ENCODE measurements at regions not wholly inside any gene's neighbourhood (a gene's known extent, or its start where the extent isn't known, plus 50 kb on each side); places are given as distances from the start of the nearest gene placed in this dataset.

DNA sequence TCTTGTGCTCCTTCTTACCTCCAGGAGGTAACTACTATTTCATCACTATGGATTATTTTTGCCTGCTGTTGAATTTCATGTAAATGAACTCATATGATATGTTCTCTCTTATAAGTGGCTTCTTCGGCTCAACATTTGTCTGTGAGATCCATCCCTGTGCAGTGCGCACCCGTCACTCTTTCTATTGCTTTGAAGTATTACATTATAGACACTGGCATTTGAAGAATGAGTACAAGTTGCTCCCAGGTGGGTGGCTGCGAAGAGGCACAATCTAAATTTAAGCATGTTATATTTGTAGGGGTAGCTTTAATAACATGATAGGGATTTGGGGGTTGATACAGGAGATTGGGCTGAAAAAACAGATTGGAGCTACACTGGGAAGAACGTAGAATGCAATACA, 809.7 kb downstream of the CCSER2 start:
- no peak for TF ChIP-seq GATA3 (IDR thresholded peaks at IDR 0.05; ENCODE audit: low read depth, low read length)
- TF ChIP-seq GATA2 (IDR thresholded peaks at IDR 0.05; ENCODE audit: low read depth, low read length): no peak

DNA sequence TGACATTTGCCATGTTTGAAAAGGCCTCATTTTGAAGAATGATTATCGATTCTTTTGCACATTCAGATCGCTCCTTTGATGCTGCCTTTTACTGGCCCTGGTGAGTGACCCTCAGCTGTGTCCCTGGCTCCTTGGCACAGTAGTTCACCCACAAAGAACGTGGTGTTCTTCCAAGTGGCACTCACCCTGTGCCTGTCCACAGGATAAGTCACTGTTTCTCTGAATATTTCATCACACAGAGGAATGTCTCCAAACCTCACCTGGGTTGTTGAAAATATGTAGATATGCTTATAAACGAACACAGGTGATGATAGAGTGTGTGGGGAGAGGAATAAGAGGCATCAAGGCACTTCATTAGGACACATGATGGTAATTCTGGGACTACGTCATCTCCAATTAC, 810.7 kb downstream of the CCSER2 start:
- TF ChIP-seq GATA2 (IDR thresholded peaks at IDR 0.05; ENCODE audit: low read depth, low read length): no peak
- TF ChIP-seq GATA3 (IDR thresholded peaks at IDR 0.05; ENCODE audit: low read depth, low read length): no peak

DNA sequence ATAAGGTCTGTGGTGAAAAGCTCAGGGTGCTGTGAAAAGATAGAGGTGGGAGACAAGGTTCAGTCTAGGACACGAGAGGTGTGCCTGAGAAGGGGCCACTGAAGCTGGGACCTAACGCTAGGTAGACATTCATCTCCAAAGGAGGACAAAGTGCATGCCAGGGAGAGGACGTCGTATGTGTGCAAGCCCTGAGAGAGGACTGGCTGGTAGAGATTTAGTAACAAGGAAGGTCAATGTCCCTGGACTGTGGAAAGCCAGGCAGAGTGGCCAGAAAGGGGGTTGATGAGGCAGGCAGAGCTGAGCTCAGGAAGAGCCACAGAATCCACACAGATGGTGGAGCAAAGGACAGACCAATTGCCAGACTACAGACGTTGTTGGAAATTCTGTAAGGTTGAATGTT, 817.6 kb downstream of the CCSER2 start:
- TF ChIP-seq GATA2 (IDR thresholded peaks at IDR 0.05; ENCODE audit: low read depth, low read length): no peak
- no peak for TF ChIP-seq GATA3 (IDR thresholded peaks at IDR 0.05; ENCODE audit: low read depth, low read length)

DNA sequence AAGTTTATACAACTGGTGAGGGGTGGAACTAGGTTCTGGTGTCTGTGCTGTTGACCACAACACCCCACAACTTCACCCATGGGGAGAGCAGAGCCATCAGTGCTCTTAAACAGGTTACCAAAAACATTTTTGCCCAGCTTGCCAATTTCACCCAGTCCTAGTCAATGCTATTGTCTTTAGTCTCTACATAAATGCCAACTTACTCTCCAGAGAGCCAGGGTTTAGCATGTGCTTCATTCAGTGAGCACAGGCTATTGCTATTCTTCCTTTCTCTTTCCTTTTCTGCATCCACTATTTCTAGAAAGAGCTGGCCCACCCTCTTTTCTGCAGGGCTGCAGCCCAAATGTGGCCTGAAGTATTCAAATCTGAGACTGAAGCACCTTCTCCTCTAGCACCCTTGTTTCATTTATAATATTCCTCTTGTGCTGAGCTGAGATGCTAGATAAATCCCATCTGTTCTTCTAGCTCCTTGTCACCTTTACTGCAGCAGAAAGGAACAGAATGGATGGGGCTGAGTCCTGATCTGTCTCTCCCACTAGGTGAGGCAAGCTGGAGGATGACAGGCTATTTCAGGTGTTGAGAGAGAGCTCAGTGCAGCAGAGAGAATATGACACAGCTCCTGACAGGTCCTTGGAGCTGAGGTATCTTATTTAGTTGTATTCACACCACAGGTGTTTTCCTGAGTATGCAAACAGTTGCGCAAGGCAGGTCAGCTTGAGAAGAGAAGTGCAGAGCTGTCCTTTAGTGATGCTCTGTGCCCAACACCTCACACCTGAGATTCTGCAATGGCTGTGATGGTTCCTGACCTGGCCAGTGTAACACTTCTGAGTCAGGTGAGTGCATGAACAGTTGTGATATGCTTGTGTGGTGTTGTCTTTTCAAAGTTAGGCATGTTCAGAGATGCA, 819.2 kb downstream of the CCSER2 start:
- no peak for TF ChIP-seq GATA3 (IDR thresholded peaks at IDR 0.05; ENCODE audit: low read depth, low read length)

DNA sequence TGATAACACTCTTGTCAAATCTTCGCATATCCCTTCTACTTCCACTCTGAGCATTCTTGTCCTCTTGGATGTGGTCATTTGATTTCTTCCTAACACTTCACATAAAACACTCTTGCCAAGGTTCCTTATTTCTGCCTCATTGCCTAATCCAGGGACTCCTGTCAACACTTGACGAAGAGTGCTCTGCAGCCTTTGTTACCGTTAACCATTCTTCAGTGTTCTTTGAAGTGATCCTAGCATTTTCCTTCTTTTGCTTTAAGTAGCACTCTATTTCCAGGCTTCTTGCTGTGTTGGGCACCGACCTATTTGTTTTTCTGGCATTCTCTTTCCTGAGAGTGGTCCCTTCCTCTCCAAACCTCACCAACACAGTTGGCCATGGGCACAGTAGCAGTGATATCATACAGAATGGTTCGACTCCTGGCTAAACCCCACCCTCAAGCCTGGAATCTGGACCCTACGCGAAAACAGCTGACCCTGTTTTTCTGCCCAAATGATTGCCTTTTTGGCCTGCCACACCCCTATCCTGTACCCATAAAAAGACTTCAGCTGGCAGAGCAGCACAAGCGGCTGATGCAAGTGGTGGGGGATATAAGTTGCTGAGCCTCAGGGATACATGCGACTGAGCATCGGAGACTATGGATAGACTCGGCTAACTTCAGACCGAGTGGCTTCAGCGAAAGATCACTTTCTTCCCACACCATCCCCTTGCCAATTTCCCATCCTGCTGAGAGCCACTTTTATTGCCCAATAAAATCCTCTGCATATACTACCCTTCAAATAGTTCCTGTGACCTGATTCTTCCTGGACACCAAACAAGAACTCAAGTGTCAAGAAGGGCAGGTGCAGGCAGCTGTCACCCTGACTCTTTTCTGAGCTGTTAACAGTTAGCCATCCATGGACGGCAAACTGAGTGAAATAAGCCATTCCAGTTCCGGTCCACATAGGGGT, 820.6 kb downstream of the CCSER2 start:
- no peak for TF ChIP-seq GATA3 (IDR thresholded peaks at IDR 0.05; ENCODE audit: low read depth, low read length)
- no peak for TF ChIP-seq GATA2 (IDR thresholded peaks at IDR 0.05; ENCODE audit: low read depth, low read length)

DNA sequence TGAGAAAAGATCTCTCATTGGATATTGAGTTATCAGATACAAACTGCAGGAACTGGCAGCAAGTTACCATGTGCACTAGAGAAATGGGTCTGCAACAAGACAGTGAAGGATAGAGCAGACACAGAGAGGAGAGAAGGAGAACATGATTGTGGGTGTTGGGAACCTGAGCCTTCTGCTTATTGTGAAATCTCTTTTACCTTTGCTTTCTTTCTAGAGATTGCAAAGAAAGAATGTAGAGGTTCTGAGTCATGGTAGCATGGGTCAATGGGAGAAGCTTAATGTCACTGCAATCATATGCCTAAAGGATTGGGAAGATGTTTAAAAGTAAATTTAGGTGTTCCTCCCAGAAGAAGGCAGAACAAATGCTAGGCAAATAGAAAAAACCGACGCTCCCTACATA, 821.4 kb downstream of the CCSER2 start:
- TF ChIP-seq GATA3 (IDR thresholded peaks at IDR 0.05; ENCODE audit: low read depth, low read length) (no peak), GATA2 (IDR thresholded peaks at IDR 0.05; ENCODE audit: low read depth, low read length) (no peak)

DNA sequence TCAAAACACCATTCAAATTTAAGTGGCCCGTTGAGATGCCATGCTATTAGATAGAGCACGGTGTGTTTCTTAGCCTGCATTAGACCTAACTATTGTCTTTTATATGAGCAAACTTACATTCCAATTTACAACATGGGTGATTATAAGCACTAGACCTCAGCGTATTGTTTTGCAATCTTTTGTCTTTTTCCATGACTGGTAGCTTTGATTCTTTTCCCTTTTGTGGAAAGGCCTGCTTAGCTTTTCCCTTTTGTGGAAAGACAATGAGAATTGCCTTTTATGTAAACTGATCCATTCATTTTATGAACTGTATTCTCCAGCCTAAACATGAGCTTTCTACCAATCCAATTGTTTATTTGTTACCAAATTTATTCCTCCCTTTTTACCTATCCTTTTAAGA, 823.1 kb downstream of the CCSER2 start:
- TF ChIP-seq GATA3 (IDR thresholded peaks at IDR 0.05; ENCODE audit: low read depth, low read length) (no peak), GATA2 (IDR thresholded peaks at IDR 0.05; ENCODE audit: low read depth, low read length) (no peak)

DNA sequence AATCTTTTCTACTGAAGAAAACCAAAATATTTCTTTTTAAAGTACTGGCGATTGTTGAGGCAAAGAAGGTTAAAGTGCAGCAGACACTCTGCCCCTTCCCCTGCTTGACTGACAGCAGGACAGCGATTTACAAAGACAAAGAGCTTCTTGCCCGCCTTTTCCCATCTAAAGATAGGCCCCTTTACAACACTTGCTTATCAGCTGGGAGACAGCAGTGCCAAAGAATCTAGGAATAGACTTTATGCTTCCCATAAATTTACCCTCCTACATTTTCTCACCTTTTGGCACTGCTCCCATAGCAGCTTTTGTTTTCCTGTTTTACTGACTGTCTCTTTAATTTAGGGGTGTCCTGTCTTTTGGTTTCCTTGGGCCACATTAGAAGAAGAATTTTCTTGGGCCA, 824.1 kb downstream of the CCSER2 start:
- no peak for TF ChIP-seq GATA3 (IDR thresholded peaks at IDR 0.05; ENCODE audit: low read depth, low read length)
- no peak for TF ChIP-seq GATA2 (IDR thresholded peaks at IDR 0.05; ENCODE audit: low read depth, low read length)

DNA sequence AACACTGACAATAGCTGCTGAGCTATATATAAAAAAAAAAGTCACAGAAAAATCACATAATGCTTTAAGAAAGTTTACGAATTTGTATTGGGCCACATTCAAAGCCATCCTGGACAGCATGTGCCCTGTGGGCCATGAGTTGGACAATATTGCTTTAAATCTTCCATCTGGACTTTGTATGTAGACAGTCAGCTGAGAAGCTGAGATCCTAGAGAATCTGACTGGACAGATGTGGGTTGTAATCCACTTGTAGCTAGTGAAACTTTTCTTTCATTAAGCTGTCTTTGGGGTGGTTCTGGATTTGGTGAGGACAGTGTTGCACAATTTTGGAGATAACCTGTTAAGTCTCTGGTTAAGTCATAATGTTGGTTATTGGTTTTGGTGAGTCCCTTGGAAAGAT, 824.5 kb downstream of the CCSER2 start:
- TF ChIP-seq GATA3 (IDR thresholded peaks at IDR 0.05; ENCODE audit: low read depth, low read length) (no peak), GATA2 (IDR thresholded peaks at IDR 0.05; ENCODE audit: low read depth, low read length) (no peak)

DNA sequence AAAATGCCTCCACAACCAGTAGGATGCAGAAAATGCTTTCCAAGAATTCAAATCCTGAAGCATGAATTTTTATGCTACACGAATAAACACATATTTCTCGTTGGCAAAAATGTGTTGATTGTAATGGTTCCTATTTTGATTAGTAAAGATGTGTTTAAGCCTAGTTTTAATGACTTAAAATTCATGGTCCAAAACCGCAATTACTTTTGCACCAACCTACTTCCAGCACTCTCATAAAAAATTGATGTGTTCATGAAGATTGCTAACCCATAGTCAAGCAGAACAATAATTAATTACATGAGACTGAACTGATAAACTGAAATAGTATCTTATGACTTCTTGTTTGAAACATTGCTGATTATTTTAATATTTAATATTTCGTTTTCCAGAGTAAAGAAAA, 828.8 kb downstream of the CCSER2 start:
- no peak for TF ChIP-seq GATA2 (IDR thresholded peaks at IDR 0.05; ENCODE audit: low read depth, low read length)
- TF ChIP-seq GATA3 (IDR thresholded peaks at IDR 0.05; ENCODE audit: low read depth, low read length): no peak

DNA sequence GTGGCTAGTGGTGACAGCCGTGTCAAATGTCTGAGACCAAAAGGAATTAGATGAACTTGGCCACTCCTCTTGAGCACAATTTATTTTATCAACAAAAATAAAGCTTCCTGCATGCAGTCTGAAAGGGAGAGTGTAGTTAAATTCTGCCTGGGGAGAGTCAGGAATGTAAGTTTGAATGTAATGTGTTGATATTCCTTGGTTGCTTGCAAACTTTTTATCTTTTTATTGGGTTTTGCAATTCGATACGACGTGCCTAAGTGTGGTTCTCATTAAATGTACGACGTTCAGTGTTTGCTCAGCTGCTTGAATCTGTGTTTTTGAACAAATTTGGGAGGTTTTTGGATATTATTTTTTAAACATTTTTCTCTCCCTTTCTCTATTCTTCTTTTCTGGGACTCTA, 839.9 kb downstream of the CCSER2 start:
- no peak for TF ChIP-seq GATA2 (IDR thresholded peaks at IDR 0.05; ENCODE audit: low read depth, low read length)

DNA sequence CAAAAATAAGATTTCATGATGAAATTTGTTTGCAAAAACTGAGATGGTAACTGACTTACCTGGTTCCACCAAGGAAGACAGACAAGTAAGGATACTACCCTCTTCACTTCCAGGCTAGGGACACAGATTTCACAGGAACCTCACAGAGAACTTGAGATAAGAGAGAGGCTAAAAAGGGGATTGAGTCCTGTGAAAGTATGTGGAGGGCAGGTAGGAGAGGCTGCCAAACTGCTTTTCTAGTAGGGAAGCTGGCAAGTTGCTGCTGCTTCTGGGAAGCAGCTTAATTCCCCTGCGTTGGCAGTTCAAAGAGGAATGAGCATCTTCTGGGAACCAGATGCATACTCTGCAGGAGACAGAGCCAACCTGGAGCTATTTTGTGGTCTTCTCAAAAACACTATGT, 841.6 kb downstream of the CCSER2 start:
- no peak for TF ChIP-seq GATA3 (IDR thresholded peaks at IDR 0.05; ENCODE audit: low read depth, low read length)
- no peak for TF ChIP-seq GATA2 (IDR thresholded peaks at IDR 0.05; ENCODE audit: low read depth, low read length)

DNA sequence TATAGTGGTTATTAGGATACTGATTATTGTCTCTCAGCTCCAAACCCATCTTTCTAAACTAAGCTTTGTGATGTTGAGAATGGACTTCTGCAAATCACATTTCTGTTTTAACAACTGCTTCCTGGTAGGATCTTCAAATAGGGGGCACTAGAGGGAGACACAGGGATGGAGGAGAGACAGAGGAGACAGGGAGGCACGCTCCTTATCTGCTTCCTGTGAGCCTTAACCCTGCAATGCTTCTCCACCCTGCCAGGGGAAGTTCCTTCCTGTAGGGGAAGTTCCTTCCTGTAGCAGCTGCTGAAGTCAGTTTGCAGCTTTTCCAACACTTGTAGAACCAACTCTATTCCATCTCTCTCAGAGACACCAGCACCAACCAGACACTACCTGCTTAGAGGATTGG, 847.2 kb downstream of the CCSER2 start:
- no peak for TF ChIP-seq GATA3 (IDR thresholded peaks at IDR 0.05; ENCODE audit: low read depth, low read length)
- no peak for TF ChIP-seq GATA2 (IDR thresholded peaks at IDR 0.05; ENCODE audit: low read depth, low read length)

DNA sequence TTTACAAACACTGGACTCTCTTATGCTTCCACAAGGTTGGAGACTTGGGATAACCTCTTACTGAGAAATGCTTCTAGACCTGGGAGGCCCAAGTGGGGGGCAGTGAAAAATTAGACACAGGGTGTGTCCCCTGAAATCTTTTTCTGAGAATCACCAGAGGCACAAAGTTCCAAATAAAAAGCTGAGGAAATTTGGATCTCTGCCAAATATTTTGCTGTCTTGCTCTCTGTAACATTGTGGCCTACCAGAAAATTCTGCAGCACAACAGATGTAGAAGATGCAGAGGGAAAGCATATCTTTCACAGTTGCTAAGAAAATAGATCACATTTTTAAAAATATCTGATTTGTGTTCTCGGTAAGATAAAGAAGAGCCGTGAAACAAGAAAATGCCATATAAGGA, 849.4 kb downstream of the CCSER2 start:
- TF ChIP-seq GATA3 (IDR thresholded peaks at IDR 0.05; ENCODE audit: low read depth, low read length) (no peak), GATA2 (IDR thresholded peaks at IDR 0.05; ENCODE audit: low read depth, low read length) (no peak)

DNA sequence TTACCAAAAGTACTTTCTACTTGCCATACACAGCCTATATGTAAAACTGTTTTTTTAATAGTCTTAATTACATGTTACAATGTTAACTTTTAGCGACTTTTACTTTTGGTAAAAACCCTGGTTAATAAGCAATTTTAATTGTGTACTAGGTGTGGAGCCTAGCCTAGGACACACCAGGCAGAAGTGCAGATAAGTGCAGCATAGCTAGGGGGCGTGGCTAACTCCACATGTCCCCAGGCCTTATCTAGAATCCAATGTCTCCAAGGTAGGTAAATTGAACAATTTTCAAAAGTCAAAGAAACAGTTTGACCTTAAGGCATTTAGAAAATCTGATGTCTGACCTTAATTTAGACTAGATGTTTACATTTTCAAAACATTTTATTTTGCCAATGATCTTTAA, 858.7 kb downstream of the CCSER2 start:
- TF ChIP-seq GATA3 (IDR thresholded peaks at IDR 0.05; ENCODE audit: low read depth, low read length) (no peak), GATA2 (IDR thresholded peaks at IDR 0.05; ENCODE audit: low read depth, low read length) (no peak)
